Right lobe of liver (tissue), 4 donors: ENCODE measurements at regions not wholly inside any gene's neighbourhood (a gene's known extent, or its start where the extent isn't known, plus 50 kb on each side); places are given as distances from the start of the nearest gene placed in this dataset.

ENCODE experiments used
- CTCF ChIP-seq, 4 donors: fragments of 200-600 bp in 3 of 4; fragments of 450-650 bp in 1 of 4; IDR thresholded peaks; one replicate each; pipeline versions ENCODE4 v1.5.1 to v1.8.0; 2016 to 2022; ENCODE audit warnings: antibody characterized with exemption in 4 of 4, mild to moderate bottlenecking in 2 of 4
- POLR2A ChIP-seq: fragments of 450-650 bp; IDR thresholded peaks from one replicate; pipeline ENCODE4 v1.6.1; 2017; ENCODE audit warnings: antibody characterized with exemption, mild to moderate bottlenecking
- donor health status: DM: no; HTN: no; CAD: no.
- donor health status: DM: no; HTN: no; CAD: no.
- donor health status: DM: no; HTN: yes; CAD: no.

- no peak for TF ChIP-seq CTCF (IDR thresholded peaks at IDR 0.05)
- no peak for TF ChIP-seq POLR2A
Measured at GRCh38 chr3:70806556-70806955, 494.1 kb upstream of the MDFIC2 start.
